ENCODE measurements at regions not wholly inside any gene's neighbourhood (a gene's known extent, or its start where the extent isn't known, plus 50 kb on each side); places are given as distances from the start of the nearest gene placed in this dataset.

GRCh38 chr21:23445307-23445706 lies 2162.0 kb downstream of the MRPL39 start:
- no peak for TF ChIP-seq ZNF274 (IDR thresholded peaks at IDR 0.05; ENCODE audit: borderline replicate concordance, extremely low read depth, low read length)
- TF ChIP-seq POLR2A (IDR thresholded peaks at IDR 0.05; ENCODE audit: control extremely low read depth in 1 of 2, low read depth in 2 of 2, low read length in 2 of 2) = no peak
- TF ChIP-seq EZH2 (IDR thresholded peaks at IDR 0.05; ENCODE audit: low read depth, low read length, severe bottlenecking) = no peak
- no peak for TF ChIP-seq CTCF (IDR thresholded peaks at IDR 0.05; ENCODE audit: control extremely low read depth in 1 of 3, insufficient read depth in 1 of 3, low read depth in 1 of 3, low read length in 3 of 3)
